Stomach (tissue), 4 donors: ENCODE measurements at regions not wholly inside any gene's neighbourhood (a gene's known extent, or its start where the extent isn't known, plus 50 kb on each side); places are given as distances from the start of the nearest gene placed in this dataset.

Experiments
- CTCF ChIP-seq, 7 experiments: fragments of 450-650 bp in 4 of 7; fragments of 200-600 bp in 3 of 7; sonication (generic) in 3 of 7; IDR thresholded peaks; one replicate each; pipeline ENCODE4 v1.5.1; 2016 to 2019; ENCODE audit warnings: antibody characterized with exemption in 7 of 7, control low read depth in 2 of 7, mild to moderate bottlenecking in 1 of 7
- POLR2A ChIP-seq, 4 donors: fragments of 450-650 bp; IDR thresholded peaks; one replicate each; pipeline ENCODE4 v1.6.1; 2016; ENCODE audit warnings: antibody characterized with exemption in 4 of 4, control low read depth in 2 of 4, mild to moderate bottlenecking in 1 of 4, moderate library complexity in 1 of 4
- POLR2AphosphoS5 ChIP-seq, 3 donors: sonication (generic); formaldehyde crosslinking; IDR thresholded peaks; one replicate each; pipeline ENCODE4 v1.6.1; 2016; ENCODE audit warnings: antibody characterized with exemption in 3 of 3

DNA sequence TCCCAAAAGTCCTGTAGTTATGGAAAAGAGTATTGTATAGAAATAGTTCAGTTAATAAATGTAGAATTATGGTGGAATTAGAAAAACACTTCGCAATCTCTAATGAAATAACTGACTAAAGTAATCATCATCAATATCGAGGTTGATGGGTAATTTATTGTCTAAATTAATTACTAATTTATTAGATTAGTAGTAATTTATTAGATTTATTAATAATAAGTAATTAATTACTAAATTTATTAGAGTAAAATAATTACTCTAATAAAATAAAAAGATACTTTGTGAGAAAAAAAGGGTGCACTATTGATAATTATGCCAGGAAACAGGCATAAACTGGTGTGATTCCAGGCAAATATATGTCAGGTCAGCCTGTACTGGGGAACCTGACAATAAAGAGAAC is 455.6 kb downstream of the AASDHPPT start:
- TF ChIP-seq POLR2AphosphoS5 (IDR thresholded peaks at IDR 0.05), result no peak
- TF ChIP-seq CTCF (IDR thresholded peaks at IDR 0.05), result no peak
- TF ChIP-seq POLR2A (IDR thresholded peaks at IDR 0.05), result no peak
